EH (cell line): ENCODE measurements at regions not wholly inside any gene's neighbourhood (a gene's known extent, or its start where the extent isn't known, plus 50 kb on each side); places are given as distances from the start of the nearest gene placed in this dataset.

Experiments used
- DNase-seq: peaks from one replicate; pipeline ENCODE4 v3.0.0-alpha.2; 2015; ENCODE audit warnings: low read depth

DNA sequence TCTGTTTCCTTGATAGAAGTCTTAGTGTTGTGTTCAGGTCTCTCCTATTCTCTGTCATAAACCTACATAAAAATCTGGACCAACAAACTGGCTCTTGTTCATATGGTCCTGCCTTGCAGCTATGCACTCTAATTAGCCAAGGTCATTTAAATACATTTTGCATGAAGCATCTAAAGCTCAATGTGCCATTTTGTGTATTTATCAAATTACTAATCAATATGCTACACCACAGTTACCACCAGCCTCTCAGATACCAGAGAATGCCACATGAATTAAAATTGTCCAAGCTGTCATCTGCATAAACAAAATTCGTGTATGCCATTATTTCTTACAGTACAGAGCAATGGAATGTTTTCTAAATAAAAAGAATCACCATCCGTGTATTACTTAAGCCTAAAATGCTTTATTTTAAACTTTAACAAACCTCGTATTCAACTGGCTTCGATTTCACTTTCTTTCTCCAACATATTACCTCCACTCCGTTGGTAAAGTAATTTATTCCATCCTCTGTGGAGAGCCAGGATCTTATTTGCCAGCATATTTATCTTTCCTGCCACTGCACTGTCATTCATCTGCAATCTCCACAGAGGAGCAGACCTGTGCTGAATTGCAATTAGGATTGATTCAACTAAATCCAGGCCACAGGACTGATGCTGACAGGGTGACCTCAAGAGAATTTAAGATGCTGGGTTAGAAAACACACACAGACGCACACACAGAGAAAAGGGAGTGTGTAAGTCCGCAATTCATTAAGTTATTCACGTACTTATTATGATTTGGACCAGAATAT is 284.1 kb upstream of the FOXG1 start:
- no peak for DNase-seq

DNA sequence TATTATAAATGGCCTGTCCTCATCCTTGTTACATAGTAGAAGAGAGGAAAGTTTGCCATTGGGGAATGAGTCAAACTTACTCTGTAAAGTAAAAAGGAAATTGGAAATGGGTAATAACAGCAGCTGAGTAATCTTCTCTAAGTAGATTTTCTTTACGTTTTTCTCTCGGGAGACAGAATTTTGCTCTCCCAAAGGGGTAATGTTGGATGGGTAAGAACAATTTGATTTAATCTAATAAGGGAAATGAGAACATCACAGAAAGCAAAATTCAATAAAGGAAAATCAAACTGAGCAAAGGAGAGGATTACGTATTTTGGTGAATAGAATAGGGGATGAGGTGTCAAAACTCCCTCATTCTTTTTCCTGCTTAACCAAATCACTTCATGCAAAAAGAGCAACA is 283.1 kb upstream of the FOXG1 start:
- no peak for DNase-seq

DNA sequence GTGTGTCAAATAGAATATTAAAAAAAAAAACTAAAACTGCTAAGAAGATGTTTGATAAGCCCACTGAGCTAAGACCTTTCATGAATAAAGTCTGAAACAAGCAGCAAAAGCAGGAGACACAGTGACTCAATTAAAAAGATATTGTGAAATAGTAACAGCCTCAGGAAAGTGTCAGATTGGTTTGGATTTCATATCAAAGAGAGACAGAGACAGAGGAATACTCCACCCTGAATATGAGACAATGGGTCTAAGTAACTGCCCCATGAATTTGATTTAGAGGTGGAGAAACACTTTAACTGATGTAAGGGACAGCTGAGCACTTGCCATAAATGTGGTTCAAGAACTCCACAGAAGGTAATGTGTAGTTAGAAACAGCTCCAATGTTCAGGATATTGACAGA is 277.9 kb upstream of the FOXG1 start:
- DNase-seq: no peak

DNA sequence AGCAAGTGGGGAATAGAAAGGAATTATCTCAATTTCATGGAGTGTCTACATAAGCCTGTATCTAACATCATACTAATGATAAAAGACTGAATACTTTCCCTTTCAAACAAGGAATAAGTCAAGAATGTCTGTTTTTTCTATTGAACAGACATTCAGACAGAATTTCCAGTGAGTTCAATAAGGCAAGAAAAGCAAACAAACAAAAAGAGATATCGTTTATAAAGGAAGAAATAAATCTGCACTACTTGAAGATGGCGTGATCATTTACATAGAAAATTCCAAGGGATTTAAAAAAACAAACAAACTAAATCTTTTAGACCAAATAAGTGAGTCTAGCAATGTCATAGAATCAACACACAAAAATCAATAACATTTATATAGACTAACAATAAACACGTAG is 273.1 kb upstream of the FOXG1 start:
- no peak for DNase-seq

DNA sequence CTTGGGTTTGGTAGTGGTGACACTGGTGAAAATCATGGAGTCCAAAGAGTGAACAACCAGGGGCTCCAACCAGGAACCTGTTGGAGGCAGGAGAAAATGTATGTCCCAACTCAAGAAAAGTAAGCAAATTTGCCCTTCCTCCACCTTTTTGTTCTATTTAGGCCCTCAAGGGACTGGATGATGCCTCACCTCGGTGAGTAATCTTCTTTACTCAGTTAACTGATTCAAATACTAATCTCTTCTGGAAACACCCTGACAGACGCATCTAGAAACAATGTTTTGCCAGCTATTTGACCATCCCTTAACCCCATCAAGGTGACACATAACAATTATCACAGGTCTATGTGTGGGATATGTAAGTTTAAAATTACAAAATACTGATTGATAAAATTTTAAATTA is 272.4 kb upstream of the FOXG1 start:
- no peak for DNase-seq

DNA sequence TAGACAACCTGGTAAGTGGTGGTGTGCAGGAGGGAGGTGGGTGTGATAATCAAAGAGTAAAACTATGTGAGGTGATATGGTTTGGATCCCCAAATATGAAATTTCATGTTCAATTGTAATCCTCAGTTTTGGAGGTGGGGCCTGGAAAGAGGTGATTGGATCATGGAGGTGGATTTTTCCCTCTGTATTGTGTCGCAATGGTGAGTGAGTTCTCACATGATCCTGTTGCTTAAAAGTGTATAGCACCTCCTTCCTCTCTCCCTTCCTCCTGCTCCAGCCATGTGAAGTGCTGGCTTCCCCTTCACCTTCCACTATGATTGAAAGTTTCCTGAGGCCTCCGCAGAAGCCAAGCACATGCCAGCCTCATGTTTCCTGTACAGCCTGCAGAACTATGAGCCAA is 270.2 kb upstream of the FOXG1 start:
- no peak for DNase-seq

DNA sequence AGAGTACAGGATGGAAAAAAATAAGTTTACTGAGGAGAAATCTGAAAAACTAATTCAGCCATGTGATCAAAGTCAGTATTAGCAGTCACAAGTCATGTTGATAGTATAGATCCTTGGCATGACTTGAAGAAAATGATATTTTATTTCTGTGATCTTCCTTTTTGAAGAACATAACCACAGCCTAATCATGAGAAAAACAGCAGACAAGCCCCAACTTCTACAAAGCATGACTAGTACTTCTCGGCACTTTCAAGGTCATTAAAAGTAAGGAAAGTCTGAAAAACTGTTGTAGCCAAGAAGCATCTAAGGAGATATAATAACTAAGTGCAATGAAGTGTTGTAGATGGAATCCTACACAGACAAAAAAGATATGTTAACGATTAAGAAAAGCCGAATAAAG is 264.1 kb upstream of the FOXG1 start:
- DNase-seq: no peak

DNA sequence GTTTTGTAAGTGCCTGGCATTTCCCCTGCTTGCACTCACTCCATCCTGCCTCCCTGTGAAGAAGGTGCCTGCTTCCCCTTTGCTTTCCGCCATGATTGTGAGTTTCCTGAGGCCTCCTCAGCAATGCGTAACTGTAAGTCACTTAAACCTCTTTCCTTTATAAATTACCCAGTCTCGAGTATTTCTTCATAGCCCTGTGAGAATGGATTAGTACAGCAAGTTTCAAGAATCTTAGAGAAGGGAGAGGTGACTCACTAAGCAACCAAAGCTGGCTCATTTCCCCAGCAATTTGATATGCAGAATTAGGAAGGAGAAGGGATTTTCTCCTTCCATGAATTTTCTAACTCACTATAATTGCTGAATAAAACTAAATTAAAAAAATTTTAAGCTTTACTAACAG is 251.0 kb upstream of the FOXG1 start:
- DNase-seq: no peak

DNA sequence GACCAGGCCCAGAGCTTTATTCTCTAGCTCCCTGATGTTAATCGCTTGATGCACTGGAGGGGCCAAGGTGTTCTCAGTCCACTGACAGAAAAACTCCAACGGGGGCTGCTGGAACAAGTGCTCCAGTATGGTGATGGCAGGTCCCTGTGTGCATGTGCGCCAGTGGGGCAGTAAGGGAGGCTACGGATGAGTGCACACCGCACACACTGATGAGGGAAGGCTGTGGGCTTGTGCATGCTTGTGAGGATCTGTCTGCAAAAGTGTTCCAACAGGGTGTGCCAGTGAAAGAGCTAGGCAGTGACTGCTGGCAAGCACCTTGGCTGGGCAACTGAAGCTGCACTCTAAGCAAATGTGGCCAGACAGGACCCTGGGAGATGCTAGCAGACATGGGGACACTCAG is 229.7 kb upstream of the FOXG1 start:
- DNase-seq: no peak

DNA sequence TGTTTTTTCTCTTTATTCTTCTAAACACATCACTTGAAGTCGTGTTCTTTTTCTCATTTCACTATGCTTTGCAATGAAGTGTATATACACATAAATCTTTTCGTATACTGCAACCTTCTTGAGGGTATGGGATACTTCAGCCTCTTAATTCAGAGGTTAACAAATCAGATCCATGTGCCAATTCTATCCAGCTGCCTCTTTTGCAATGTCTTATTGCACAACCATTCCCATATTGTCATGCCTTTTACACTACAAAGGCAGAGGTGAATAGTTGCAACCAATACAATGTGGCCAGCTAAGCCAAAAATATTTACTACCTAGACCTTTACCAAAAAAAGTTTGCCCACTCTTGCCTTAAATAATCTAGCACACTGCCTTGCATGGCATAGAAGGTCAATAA is 224.5 kb upstream of the FOXG1 start:
- no peak for DNase-seq

DNA sequence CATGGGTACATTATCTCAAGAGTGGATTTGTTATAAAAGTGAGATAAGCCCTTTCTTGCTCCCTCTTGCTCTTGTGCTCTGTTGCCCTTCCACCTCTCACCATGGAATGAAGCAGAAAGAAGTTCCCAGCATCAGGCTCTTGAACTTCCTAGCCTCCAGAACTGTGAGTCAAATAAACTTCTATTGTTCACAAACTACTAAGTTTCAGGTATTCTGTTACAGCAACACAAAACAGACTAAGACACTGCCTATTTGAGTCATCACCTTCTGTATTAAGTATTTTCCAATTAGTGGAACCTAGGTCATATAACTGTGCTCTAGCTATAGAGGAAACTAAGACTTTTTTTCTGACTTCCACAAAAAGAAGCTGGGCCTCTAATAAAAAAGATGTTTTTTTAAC is 201.2 kb upstream of the FOXG1 start:
- DNase-seq: no peak

DNA sequence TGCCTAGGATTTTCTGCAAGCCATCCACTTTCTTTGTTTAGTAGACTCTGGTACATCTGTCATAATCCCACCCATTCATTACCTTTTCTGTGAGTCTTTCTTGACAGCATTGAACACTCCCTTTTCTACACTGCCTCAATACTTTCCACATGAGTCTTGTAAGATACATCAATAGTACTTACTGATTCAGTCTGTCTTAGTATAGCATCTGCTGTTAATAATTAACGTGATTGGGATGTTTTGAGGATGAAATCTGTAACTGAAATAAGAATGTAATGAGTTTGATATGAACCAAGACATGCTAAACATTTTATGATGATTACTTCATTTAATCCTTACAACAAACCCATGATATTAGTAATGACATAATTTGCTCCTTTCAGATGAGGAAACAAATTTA is 196.2 kb upstream of the FOXG1 start:
- no peak for DNase-seq

DNA sequence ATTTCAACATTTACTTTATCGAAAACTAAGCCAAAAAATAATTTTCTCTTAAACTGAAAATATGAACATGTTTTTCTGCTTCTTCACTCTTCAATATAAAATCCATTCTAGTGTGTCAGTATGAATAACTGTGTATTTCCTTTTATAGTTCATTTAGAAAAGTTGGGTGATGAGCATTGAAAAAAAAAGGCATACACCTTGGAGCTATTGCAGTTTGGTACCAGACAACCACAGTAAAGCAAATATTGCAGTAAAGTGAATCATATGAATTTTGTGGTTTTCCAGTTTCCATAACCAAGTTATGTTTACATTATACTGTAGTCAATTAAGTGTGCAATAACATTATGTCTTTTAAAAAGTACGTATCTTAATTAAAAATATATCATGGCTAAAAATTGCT is 195.0 kb upstream of the FOXG1 start:
- no peak for DNase-seq

DNA sequence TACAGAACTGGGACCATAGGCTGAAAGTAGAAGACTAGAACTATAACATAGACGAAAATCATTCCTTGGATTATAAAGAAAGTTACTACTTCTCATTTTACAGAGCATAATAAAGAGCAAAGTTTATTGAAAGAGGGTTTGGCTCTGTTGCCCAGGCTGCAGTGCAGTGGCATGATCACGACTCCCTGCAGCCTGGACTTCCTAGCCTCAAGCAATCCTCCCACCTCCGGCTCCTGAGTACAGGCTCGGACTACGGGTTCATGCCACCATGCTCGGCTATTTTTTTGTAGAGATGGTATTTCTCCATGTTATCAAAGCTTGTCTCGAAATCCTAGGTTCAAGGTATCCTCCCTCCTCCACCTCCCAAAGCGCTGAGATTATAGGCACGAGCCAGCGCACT is 190.1 kb upstream of the FOXG1 start:
- DNase-seq: no peak

DNA sequence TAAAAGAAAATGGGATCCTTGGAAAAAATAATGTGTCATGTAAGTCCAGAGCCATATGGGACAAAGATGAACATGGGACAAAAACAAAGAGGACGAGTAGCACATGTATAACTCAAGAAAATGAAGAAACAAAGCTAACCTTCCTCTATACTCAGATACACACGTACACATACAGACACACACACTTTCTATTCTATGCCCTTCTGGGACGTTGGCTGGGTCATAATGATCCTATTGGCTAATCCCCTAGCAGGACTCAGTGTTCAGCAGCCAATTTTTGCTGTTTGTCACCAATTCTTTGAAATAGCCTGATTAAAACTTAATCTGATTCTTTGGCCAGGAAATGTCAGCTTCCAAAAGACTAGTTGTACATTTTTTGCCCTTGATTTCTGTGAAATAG is 189.4 kb upstream of the FOXG1 start:
- DNase-seq: no peak

DNA sequence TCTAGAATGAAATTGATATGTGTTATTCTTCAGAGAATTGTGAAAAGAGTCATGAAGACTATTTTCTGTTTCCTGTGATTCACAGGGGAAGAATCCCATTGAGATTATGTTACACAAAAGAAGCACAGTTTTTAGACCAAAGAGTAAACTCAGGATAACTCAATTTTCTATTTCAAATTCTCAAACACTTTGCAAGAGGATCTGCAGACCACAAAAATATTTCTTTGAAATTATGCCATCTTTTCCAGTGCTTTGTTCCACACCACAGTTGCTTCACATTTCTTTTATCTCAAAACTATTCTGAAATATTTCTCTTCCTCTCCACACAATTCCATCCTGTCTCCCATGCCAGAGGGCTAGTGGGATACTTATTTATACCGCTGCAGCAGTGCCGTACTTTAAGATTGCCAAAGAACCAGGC is 188.9 kb upstream of the FOXG1 start:
- DNase-seq: no peak

DNA sequence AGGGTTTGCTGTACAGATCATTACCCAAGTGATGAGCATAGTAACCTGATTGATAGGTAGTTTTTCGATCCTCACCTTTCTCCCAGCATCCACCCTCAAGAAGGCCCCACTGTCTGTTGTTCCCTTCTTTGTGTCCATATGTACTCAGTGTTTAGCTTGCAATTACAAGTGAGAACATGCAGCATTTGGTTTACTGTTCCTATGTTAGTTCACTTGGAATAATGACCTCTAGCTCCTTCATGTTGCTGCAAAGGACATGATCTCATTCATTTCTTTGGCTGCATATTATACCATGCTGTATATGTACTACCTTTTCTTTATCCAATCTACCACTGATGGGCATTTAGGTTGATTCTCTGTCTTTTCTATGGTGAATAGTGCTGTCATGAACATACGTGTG is 181.6 kb upstream of the FOXG1 start:
- DNase-seq: no peak

DNA sequence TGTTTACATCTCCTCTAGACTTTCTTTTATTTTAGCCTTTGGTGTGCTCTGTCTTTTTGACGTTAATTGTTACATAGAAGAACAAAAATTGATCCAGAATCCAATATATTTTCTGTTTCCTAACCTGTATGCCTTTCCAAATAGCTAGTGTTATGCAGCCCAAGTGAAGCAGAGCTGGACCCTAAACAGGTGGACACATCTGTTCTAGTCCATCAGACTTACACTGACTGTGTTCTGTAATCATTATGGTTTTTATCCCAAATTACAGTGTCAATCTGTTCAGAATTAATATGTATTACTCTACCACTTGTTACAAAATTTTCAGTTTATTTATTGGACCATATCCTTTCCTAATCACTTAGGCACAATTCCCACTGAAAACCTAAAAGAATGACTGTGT is 176.8 kb upstream of the FOXG1 start:
- no peak for DNase-seq

DNA sequence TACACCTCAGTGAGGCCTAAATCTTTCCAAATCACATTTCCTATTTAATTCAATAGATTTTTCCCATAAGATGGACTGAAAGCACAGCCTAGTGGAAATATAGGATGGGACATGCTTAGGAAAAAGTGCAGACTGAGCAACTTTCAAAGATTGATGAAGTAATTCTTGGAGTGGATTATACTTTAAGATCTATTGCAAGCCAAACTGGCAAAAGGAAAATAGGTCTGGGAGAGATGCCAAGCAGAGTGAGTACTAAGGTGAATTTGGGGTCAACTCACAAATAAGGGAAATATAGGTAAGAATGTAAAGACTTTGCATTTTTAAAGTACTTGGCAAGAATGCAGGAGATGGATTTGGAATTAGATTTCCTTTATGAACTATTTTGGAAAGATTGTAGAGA is 170.2 kb upstream of the FOXG1 start:
- DNase-seq: no peak

DNA sequence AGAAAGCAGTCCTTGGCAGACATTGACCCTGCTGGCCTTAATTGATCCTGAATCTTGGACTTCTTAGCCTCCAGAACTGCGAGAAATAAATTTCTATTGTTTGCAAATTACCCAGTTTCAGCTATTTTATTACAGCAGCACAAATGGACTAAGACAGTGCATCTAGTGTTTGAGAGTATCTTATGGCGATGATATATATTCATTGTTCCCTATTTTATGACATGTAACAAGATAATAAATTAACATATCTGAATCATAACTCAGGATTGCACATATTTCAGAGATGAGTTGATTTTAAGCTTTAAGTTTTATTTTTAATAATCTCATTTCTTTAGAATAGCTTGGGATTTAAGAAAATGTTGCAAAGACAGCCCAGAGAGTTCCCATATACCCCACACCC is 167.4 kb upstream of the FOXG1 start:
- no peak for DNase-seq

DNA sequence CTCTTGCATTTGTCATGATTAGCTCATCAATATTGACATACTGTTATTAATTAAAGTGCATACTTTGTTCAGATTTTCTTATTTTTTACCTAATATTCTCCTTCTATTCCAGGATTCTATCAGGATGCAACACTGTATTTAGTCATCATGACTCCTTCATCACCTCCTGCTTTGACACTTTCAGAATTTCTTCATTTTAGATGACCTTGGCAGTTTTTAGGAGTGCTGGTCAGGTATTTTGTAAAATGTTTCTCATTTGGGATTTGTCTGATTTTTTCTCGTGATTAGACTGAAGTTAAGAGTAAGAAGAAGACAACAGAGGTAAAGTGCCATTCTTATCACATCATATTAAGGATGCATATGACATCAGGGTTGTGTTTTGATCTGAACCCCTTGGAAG is 167.0 kb upstream of the FOXG1 start:
- no peak for DNase-seq

DNA sequence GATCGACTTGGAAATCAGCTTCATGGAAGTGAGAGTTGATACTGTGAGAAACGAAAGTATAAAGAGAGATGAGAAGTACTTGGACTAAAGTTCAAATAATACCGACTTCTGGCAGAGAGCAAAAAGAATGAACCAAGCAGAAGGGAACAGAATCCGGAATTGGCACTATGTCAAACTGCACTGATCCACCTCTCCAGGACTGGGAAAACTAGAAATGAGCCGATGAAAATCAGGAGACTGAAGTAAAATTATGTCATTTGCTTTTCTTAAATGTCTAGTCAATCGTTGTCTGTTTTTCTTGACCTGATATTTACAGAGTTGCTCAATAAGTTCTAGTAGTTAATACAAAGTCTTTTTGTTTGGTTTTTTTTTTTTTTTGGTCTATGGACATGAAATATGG is 163.0 kb upstream of the FOXG1 start:
- DNase-seq: no peak

DNA sequence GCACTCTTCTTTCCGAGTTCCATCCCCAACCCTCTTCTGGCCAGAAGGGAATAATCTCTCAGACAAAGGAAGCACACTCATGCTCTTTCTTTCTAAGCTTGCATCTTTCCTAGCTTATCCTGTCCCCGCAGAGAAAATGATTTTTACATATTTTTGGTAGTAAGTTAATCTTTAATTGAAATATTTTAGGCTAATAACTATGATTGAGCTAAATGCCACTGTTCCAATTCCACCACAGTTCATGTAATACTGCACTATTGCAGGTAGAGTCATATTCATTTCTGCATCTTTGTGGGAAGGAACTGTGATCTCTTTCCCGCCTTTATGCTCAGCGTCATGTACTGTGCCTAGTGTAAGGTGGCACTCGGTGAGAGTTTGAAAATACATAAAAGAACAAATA is 158.9 kb upstream of the FOXG1 start:
- no peak for DNase-seq

DNA sequence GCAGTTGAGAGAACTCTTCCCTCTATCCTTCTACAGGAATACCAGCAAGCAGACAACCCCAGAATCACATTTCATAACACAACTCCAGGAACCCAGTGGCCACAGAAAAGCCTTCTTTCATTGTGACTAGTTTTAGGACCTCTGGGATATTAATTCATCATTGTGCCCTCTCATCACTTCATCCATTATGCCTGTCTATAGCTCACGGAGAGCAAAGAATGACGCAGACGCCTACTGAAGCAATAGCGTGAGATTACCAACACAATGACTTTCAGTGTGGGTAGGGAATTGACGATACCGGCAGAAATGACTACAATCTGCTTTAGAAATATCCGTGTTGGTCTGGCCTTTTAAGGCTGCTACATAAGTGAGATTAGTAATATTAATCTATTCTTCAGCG is 158.1 kb upstream of the FOXG1 start:
- no peak for DNase-seq
